Adrenal gland (tissue), 9 donors: ENCODE measurements at regions not wholly inside any gene's neighbourhood (a gene's known extent, or its start where the extent isn't known, plus 50 kb on each side); places are given as distances from the start of the nearest gene placed in this dataset.

Experiments
- DNase-seq, 7 donors: peaks; one replicate each; pipeline ENCODE4 v3.0.0-alpha.2; 2019 to 2020
- H3K27ac ChIP-seq, 5 donors: fragments of 200-600 bp; sonication (generic) in 4 of 5; 1 replicate in 3 of 5; 2 replicates in 2 of 5; pipeline versions ENCODE4 v1.5.1 to v1.8.0; 2016 to 2020; ENCODE audit warnings: mild to moderate bottlenecking in 1 of 5
- H3K27me3 ChIP-seq: fragments of 200-600 bp; 2 replicates; pipeline ENCODE4 v1.8.0; 2021
- H3K36me3 ChIP-seq, 2 donors: fragments of 200-600 bp; replicated peaks in 1 of 2; 1 replicate in 1 of 2; 2 replicates in 1 of 2; pipeline versions ENCODE4 v1.5.1 to v1.8.0; 2018 to 2022
- H3K4me1 ChIP-seq, 2 donors: fragments of 200-600 bp; replicated peaks in 1 of 2; 1 replicate in 1 of 2; 2 replicates in 1 of 2; pipeline versions ENCODE4 v1.5.1 to v1.8.0; 2018 to 2021
- H3K4me3 ChIP-seq, 4 donors: fragments of 200-600 bp; sonication (generic) in 3 of 4; one replicate each; pipeline ENCODE4 v1.5.1; 2016 to 2018
- H3K9me3 ChIP-seq, 3 donors: fragments of 200-600 bp; sonication (generic) in 1 of 3; replicated peaks in 1 of 3; 1 replicate in 2 of 3; 2 replicates in 1 of 3; pipeline versions ENCODE4 v1.5.1 to v1.8.0; 2016 to 2021
- CTCF ChIP-seq, 6 experiments: fragments of 450-650 bp in 4 of 6; fragments of 200-600 bp in 2 of 6; sonication (generic) in 1 of 6; IDR thresholded peaks; 1 replicate in 5 of 6; 2 replicates in 1 of 6; pipeline versions ENCODE4 v1.5.1 to v1.8.0; 2016 to 2021; ENCODE audit warnings: antibody characterized with exemption in 6 of 6, mild to moderate bottlenecking in 2 of 6, moderate library complexity in 1 of 6
- POLR2A ChIP-seq, 2 donors: fragments of 450-650 bp; IDR thresholded peaks; one replicate each; pipeline ENCODE4 v1.6.1; 2017; ENCODE audit warnings: antibody characterized with exemption in 2 of 2, mild to moderate bottlenecking in 2 of 2, moderate library complexity in 1 of 2
- WGBS, 4 donors: extraction: QIAGEN DNeasy Blood & Tissue Kit in 2 of 4; methylation state at CpG; one replicate each; pipeline versions ENCODE4 v1.1.5 to v1.1.7; 2013 to 2017; 5-methylcytosine and 5-hydroxymethylcytosine counted together
- intact Hi-C, 2 donors: fragments of 100-400 bp; cut with DNase I; formaldehyde crosslinking; loops; one replicate each; pipeline versions ENCODE4 v1.14.1 to v1.15.0; 2022 to 2023
- donor health status: healthy with polysubstance abuse.
- donor health status: Bipolar disorder and iron deficiency.
- donor health status: DM: yes; HTN: yes; CAD: no.
- donor health status: DM: no; HTN: no; CAD: no.
- donor health status: DM: no; HTN: no; CAD: no.

GRCh38 chr5:28370896-28371295, 1332.5 kb upstream of the CDH9 start:
- 70 to 88% (median 85%) methylated on average over 3 of the region's 3 CpGs for WGBS, 4 donors

GRCh38 chr5:28369418-28369817, 1331.0 kb upstream of the CDH9 start:
- Histone ChIP-seq H3K4me3 (no peak overlapping the region), H3K27me3 (no peaks in the 10 kb centered on the region), H3K36me3 (no peaks in the 10 kb centered on the region), H3K9me3 (no peaks in the 10 kb centered on the region), H3K27ac (no peak overlapping the region), H3K4me1 (no peaks in the 10 kb centered on the region)
- intact Hi-C loops, result no loop called here
- 76 to 89% (median 79%) methylated on average over 2 of the region's 2 CpGs for WGBS, 4 donors
- DNase-seq, result no peak
- no peak for TF ChIP-seq POLR2A (IDR thresholded peaks at IDR 0.05)
- no peak for TF ChIP-seq CTCF (IDR thresholded peaks at IDR 0.05)

More at GRCh38 chr5:28370896-28371295, 1332.5 kb upstream of the CDH9 start:
- DNase-seq, result no peak
- intact Hi-C loops, result no loop called here
- Histone ChIP-seq H3K27ac (no peak overlapping the region), H3K27me3 (no peaks in the 10 kb centered on the region), H3K4me1 (no peaks in the 10 kb centered on the region), H3K36me3 (no peaks in the 10 kb centered on the region), H3K9me3 (no peaks in the 10 kb centered on the region), H3K4me3 (no peak overlapping the region)
- no peak for TF ChIP-seq POLR2A (IDR thresholded peaks at IDR 0.05)
- TF ChIP-seq CTCF (IDR thresholded peaks at IDR 0.05), result no peak

DNA sequence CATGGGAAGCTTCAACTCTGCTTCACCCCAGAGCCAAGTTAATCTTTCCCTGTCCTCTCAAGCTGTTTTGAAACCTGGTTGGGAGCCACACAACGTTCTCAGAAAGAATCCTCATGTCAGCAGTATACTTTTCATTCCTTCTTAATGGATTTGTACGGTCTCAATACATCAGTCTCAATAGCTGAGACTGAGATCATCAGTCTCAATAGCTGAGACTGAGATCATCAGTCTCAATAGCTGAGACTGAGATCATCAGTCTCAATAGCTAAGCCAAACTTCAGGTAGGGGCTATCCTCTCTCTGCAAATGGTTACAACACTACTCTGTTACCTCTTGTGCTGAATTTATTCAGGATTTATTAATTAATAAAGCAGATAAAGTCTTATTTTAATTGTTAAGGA, 1317.4 kb upstream of the CDH9 start:
- Histone ChIP-seq H3K36me3 (no peaks in the 10 kb centered on the region), H3K27me3 (no peaks in the 10 kb centered on the region), H3K27ac (no peak overlapping the region), H3K4me3 (no peak overlapping the region), H3K9me3 (peaks cover 0 to 8% (median 0%) of the 10 kb centered on the region in 3 donors), H3K4me1 (no peaks in the 10 kb centered on the region)
- intact Hi-C loops, result no loop called here
- DNase-seq, result no peak
- no peak for TF ChIP-seq CTCF (IDR thresholded peaks at IDR 0.05)
- no peak for TF ChIP-seq POLR2A (IDR thresholded peaks at IDR 0.05)
- WGBS, 4 donors, result 34 to 54% (median 46%) methylated on average over 2 of the region's 2 CpGs

DNA sequence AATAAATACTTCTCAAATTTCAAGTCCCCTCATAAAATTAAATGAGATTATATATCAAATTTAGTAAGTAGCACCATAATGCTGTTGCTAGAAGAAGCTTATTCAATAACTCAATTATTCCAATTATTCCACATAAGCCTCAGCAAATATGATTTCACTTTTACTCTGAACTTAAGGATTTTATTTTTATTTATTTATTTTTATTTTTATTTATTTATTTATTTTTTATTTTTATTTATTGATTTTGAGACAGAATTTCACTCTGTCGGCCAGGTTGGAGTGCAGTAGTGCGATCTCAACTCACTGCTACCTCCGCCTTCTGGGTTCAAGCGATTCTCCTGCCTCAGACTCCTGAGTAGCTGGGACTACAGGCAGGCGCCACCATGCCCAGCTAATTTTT, 1308.3 kb upstream of the CDH9 start:
- H3K9me3 ChIP-seq, result peaks cover 0 to 3% (median 0%) of the 10 kb centered on the region in 3 donors
- H3K36me3 ChIP-seq, result no peaks in the 10 kb centered on the region
- WGBS, 4 donors, result 95 to 97% (median 96%) methylated on average over 5 of the region's 5 CpGs
- H3K4me1 ChIP-seq, result no peaks in the 10 kb centered on the region
- intact Hi-C loops, result no loop called here
- no peak for DNase-seq
- TF ChIP-seq CTCF (IDR thresholded peaks at IDR 0.05), result no peak
- TF ChIP-seq POLR2A (IDR thresholded peaks at IDR 0.05), result no peak
- H3K27me3 ChIP-seq, result no peaks in the 10 kb centered on the region
- H3K27ac ChIP-seq, result no peak overlapping the region
- H3K4me3 ChIP-seq, result no peak overlapping the region
